GM13976 (cell line): ENCODE measurements at regions not wholly inside any gene's neighbourhood (a gene's known extent, or its start where the extent isn't known, plus 50 kb on each side); places are given as distances from the start of the nearest gene placed in this dataset.

Source experiments
- DNase-seq: peaks from one replicate; pipeline ENCODE4 v3.0.0; 2012; ENCODE audit warnings: low spot score
- in situ Hi-C: fragments of 300-500 bp; cut with MboI; formaldehyde crosslinking; loops from one replicate; pipeline ENCODE4 v1.12.0; 2022; ENCODE audit warnings: low sequenced_read_pairs, mixed read lengths, inconsistent platforms; ENCODE audit not compliant: unreplicated experiment
- TF ChIP-seq, protein P1 (sequence below): IDR thresholded peaks from 2 replicates; pipeline ENCODE4 v1.5.1; 2012; ENCODE audit warnings: borderline replicate concordance, mild to moderate bottlenecking; ENCODE audit not compliant: insufficient read depth; ENCODE audit errors: extremely low read depth, missing control alignments, control extremely low read depth

DNA sequence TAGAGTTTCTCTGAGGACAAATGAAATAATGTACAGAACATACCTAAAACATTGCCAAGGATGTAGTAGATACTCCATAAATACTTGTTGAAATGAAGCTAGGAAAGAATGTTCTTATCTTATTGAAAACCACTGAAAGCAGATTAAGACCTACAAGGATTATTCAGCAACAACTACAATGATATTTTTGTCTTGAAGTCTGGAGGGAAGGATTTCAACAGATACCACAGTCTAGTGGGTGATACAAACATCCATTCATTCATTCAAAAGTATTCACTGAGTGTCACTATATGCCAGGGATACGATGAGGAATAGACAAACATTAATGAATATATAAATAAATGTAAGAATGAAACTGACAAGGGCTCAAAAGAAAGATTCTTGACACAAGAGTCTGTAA is 74.7 kb upstream of the THBS1 start:
- DNase-seq: no peak
- in situ Hi-C loops: no loop called here
- TF ChIP-seq, protein P1, sequence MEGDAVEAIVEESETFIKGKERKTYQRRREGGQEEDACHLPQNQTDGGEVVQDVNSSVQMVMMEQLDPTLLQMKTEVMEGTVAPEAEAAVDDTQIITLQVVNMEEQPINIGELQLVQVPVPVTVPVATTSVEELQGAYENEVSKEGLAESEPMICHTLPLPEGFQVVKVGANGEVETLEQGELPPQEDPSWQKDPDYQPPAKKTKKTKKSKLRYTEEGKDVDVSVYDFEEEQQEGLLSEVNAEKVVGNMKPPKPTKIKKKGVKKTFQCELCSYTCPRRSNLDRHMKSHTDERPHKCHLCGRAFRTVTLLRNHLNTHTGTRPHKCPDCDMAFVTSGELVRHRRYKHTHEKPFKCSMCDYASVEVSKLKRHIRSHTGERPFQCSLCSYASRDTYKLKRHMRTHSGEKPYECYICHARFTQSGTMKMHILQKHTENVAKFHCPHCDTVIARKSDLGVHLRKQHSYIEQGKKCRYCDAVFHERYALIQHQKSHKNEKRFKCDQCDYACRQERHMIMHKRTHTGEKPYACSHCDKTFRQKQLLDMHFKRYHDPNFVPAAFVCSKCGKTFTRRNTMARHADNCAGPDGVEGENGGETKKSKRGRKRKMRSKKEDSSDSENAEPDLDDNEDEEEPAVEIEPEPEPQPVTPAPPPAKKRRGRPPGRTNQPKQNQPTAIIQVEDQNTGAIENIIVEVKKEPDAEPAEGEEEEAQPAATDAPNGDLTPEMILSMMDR: no peak

DNA sequence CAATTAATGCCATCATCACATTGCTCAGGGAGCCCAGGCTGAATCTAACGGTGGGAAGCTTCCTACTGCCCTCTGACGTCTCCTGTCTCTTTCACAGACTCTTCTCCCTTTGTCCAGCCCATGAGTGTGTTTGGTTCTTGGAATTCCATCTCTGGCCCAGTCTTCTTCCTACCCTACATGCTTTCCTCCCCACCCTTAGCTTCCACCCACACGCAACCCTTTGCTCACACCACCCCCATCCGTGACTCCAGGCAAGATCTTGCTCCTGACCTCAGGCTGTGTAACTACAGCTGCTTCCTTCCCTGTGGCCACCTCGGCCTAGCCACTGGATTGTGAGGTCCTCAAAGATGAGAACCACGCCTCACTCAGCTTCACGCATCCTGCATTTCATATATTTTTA is 72.3 kb upstream of the THBS1 start:
- DNase-seq: no peak
- TF ChIP-seq, protein P1: no peak
- in situ Hi-C loops: no loop called here

DNA sequence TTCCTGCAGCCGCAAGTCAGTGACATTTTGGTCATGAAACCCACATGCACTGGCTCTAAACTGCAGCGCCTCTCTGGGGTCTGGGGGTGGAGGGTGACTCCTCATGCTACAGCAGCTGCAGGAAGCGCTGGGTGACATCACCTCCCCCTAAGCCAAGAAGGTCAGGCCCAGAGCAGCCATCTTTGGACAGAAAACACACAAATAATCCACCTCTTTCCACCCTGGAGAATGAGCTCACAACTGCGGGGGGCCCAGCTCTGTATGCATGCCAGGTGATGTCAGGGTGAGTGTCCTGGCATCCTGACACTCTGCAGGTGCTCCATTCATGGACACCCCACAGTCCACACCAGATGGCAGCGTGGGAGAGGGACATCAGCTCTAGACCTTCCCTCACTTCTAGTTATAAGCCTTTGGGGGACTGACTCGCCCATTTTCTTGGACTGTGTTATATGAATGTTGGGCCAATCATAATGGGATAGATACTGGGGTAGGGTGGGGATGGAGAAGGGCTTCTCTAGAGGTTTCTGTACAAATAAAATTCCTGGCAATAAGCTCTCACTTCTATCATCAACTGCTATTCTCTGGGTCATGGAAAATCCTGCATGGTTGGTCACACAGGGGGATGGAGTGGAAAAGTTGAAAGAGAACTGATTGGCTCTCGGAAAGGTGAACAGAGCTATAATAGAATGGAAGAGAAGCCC is 70.7 kb upstream of the THBS1 start:
- in situ Hi-C loops: no loop called here
- no peak for DNase-seq
- TF ChIP-seq, protein P1: no peak

DNA sequence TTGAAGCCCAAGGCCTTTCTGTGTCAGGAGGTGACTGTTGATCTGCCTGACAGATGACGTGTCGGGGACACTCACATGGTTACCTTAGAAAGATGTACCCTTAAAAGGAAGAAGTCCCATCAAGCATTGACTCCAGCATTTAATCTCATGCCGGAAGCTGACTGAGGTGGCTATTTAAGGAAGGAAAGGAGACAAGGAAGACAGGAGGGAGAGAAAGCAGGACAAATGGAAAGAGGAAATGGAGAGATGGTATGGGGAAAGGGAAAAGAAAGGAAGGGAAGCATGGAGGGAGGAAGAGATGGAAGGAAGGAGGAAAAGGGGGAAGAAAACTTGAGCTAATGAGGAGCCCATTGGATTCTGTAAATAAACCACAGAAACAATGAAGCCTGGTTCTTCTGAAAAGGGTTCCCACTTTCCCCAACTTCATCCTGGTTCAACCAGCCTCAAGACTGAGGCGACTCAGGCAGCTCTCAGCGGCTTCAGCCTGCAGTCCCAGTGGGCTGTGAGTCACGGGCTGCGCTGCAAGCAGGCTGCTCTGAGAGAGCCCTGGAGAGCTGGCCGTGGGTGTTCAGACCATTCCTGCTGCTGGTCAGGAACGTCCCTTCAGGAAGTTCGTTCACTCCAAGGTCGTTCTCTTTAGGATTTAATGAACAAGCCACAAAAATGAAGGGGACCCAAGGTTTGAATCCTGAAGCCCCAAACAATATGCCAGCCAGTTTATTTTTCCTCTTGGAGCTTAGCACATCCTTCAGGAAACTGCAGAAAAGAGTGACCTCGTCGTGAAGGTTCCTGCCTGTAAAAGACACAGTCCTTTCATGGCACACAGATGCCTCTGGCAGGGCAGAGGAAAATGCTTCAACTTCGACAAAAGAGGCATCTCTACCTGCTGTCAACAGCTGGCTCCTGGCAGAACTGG is 69.6 kb upstream of the THBS1 start:
- in situ Hi-C loops: no loop called here
- DNase-seq: no peak
- TF ChIP-seq, protein P1: no peak

DNA sequence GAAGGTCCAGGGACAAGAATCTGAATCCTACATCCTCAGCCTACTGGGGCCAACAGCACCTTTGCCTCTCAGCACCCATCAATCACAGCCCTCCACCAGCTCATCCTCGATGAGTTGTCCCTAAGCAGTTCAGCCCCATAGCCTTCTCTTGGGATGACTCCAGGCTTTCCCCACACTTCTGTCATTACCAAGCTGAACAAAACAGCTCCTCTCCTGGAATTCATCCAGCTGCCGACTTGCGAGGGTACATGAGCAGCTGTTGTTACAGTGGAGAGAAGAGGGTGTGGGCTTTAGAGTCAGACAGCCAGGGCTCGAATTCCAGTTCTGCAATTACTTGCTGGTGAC is 69.0 kb upstream of the THBS1 start:
- no peak for DNase-seq
- in situ Hi-C loops: no loop called here

DNA sequence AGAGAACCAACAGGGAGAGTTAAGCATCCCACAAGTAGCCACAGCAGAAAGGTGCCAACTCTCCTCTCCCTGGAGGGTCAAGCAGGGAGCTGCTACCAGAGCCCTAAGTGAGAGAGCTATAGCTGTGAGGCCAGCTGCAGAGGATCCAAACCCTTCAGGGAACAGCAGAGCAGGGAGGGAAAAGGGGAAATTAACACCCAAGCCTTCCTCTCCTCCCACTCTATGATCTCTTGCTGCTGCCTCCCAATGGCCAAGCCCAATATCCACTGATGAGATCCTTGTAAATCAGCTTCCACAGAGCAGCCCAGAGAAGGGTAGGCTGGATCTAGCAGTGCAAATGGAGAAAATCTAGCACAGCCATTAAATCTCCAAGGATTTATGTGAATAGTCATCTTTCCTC is 68.2 kb upstream of the THBS1 start:
- in situ Hi-C loops: no loop called here
- TF ChIP-seq, protein P1: no peak
- no peak for DNase-seq

More for the DNA sequence above, 69.0 kb upstream of the THBS1 start:
- TF ChIP-seq, protein P1: no peak
